ENCODE measurements at regions not wholly inside any gene's neighbourhood (a gene's known extent, or its start where the extent isn't known, plus 50 kb on each side); places are given as distances from the start of the nearest gene placed in this dataset.
"Not testable (repeated sequence)": the region's sequence is repeated elsewhere in the genome, so short reads cannot be mapped to it uniquely, and the experiment has no call there.

- no peak for DNase-seq (ENCODE audit: extremely low read depth, low read depth)
- H3K4me3 ChIP-seq (replicated peaks; ENCODE audit: low read depth, low read length): no peak overlapping the region
- TF ChIP-seq CTCF (IDR thresholded peaks at IDR 0.05; ENCODE audit: low read depth, low read length, missing control alignments): no peak
These were observed 110.6 kb downstream of the DTWD1 start for GRCh38 chr15:49731187-49732099.

GRCh38 chr15:49732109-49732508, 111.3 kb downstream of the DTWD1 start:
- H3K4me3 ChIP-seq (replicated peaks; ENCODE audit: low read depth, low read length); DNase-seq (ENCODE audit: extremely low read depth, low read depth): not testable (repeated sequence)

- DNase-seq (ENCODE audit: extremely low read depth, low read depth); H3K4me3 ChIP-seq (replicated peaks; ENCODE audit: low read depth, low read length): not testable (repeated sequence)
These were observed 113.2 kb downstream of the DTWD1 start for GRCh38 chr15:49734089-49734488.

GRCh38 chr15:49734831-49735508, 114.1 kb downstream of the DTWD1 start:
- TF ChIP-seq CTCF (IDR thresholded peaks at IDR 0.05; ENCODE audit: low read depth, low read length, missing control alignments): no peak
- DNase-seq (ENCODE audit: extremely low read depth, low read depth): no peak
- no peak overlapping the region for H3K4me3 ChIP-seq (replicated peaks; ENCODE audit: low read depth, low read length)

GRCh38 chr15:49737127-49737526, 116.3 kb downstream of the DTWD1 start:
- no peak for TF ChIP-seq CTCF (IDR thresholded peaks at IDR 0.05; ENCODE audit: low read depth, low read length, missing control alignments)
- no peak for DNase-seq (ENCODE audit: extremely low read depth, low read depth)
- H3K4me3 ChIP-seq (replicated peaks; ENCODE audit: low read depth, low read length): no peak overlapping the region

GRCh38 chr15:49741712-49742111, 120.9 kb downstream of the DTWD1 start:
- TF ChIP-seq CTCF (IDR thresholded peaks at IDR 0.05; ENCODE audit: low read depth, low read length, missing control alignments): no peak
- DNase-seq (ENCODE audit: extremely low read depth, low read depth): no peak
- no peak overlapping the region for H3K4me3 ChIP-seq (replicated peaks; ENCODE audit: low read depth, low read length)

- H3K4me3 ChIP-seq (replicated peaks; ENCODE audit: low read depth, low read length): no peak overlapping the region
- TF ChIP-seq CTCF (IDR thresholded peaks at IDR 0.05; ENCODE audit: low read depth, low read length, missing control alignments): no peak
- DNase-seq (ENCODE audit: extremely low read depth, low read depth): no peak
These were observed 121.5 kb downstream of the DTWD1 start for GRCh38 chr15:49742381-49742780.

All from HFF-Myc (cell line).